Kidney epithelial cell (primary cell): ENCODE measurements at regions not wholly inside any gene's neighbourhood (a gene's known extent, or its start where the extent isn't known, plus 50 kb on each side); places are given as distances from the start of the nearest gene placed in this dataset.

Experiments used
- DNase-seq: peaks from one replicate; pipeline ENCODE4 v3.0.0-alpha.2; 2010; ENCODE audit warnings: low read depth
- H3K27me3 ChIP-seq: 2 replicates; pipeline ENCODE4 v1.6.0; 2011; ENCODE audit warnings: low read length; ENCODE audit not compliant: control insufficient read depth, insufficient read depth
- H3K36me3 ChIP-seq: 2 replicates; pipeline ENCODE4 v1.5.1; 2011; ENCODE audit warnings: low read length; ENCODE audit not compliant: control insufficient read depth, insufficient read depth
- H3K4me3 ChIP-seq: 2 replicates; pipeline ENCODE4 v1.5.1; 2011; ENCODE audit warnings: low read depth, mild to moderate bottlenecking, control low read depth, low read length
- CTCF ChIP-seq: IDR thresholded peaks from 2 replicates; pipeline ENCODE4 v1.5.1; 2011; ENCODE audit warnings: mild to moderate bottlenecking, moderate library complexity, low read length, control low read depth, inconsistent platforms; ENCODE audit not compliant: insufficient read depth, poor library complexity, severe bottlenecking

- H3K4me3 ChIP-seq: no peak overlapping the region
- peaks cover 5% of the 10 kb centered on the region for H3K27me3 ChIP-seq
- DNase-seq: peak; percentile 64
- H3K36me3 ChIP-seq: no peaks in the 10 kb centered on the region
- TF ChIP-seq CTCF: peak; percentile 22
Observed at GRCh38 chr20:57902473-57902872, 192.7 kb upstream of the PMEPA1 start.

GRCh38 chr20:57901526-57901925 lies 191.7 kb upstream of the PMEPA1 start:
- DNase-seq: no peak
- no peak for TF ChIP-seq CTCF
- no peak overlapping the region for H3K4me3 ChIP-seq
- peaks cover 5% of the 10 kb centered on the region for H3K27me3 ChIP-seq
- no peaks in the 10 kb centered on the region for H3K36me3 ChIP-seq

- Histone ChIP-seq H3K4me3 (no peak overlapping the region), H3K36me3 (no peaks in the 10 kb centered on the region), H3K27me3 (peaks cover 2% of the 10 kb centered on the region)
- TF ChIP-seq CTCF: no peak
- no peak for DNase-seq
Observed at GRCh38 chr20:57900226-57900905, 190.6 kb upstream of the PMEPA1 start.

- peaks cover 2% of the 10 kb centered on the region for H3K27me3 ChIP-seq
- no peak for TF ChIP-seq CTCF
- DNase-seq: no peak
- H3K36me3 ChIP-seq: no peaks in the 10 kb centered on the region
- no peak overlapping the region for H3K4me3 ChIP-seq
Observed at GRCh38 chr20:57899554-57899953, 189.7 kb upstream of the PMEPA1 start.

GRCh38 chr20:57898332-57898731 lies 188.5 kb upstream of the PMEPA1 start:
- DNase-seq: no peak
- H3K36me3 ChIP-seq: no peaks in the 10 kb centered on the region
- H3K4me3 ChIP-seq: no peak overlapping the region
- peaks cover 6% of the 10 kb centered on the region for H3K27me3 ChIP-seq
- TF ChIP-seq CTCF: no peak

GRCh38 chr20:57897891-57898290 lies 188.1 kb upstream of the PMEPA1 start:
- H3K36me3 ChIP-seq: no peaks in the 10 kb centered on the region
- no peak overlapping the region for H3K4me3 ChIP-seq
- no peak for TF ChIP-seq CTCF
- DNase-seq: no peak
- peaks cover 9% of the 10 kb centered on the region for H3K27me3 ChIP-seq
